HCT116 (cell line): ENCODE measurements at regions not wholly inside any gene's neighbourhood (a gene's known extent, or its start where the extent isn't known, plus 50 kb on each side); places are given as distances from the start of the nearest gene placed in this dataset.

Experiments
- CTCF ChIP-seq, 3 experiments: fragments of 200-600 bp in 1 of 3; sonication (generic) in 1 of 3; IDR thresholded peaks in 2 of 3; conservative IDR thresholded peaks in 1 of 3; 2 replicates each; pipeline ENCODE4 v1.5.1; 2012 to 2017; ENCODE audit warnings: low read depth in 2 of 3, low read length in 2 of 3, antibody characterized with exemption in 1 of 3, borderline replicate concordance in 1 of 3, control low read depth in 1 of 3, mild to moderate bottlenecking in 1 of 3, mixed read lengths in 1 of 3, mixed run types in 1 of 3, moderate library complexity in 1 of 3; ENCODE audit not compliant: insufficient read depth in 1 of 3
- EGR1 ChIP-seq: IDR thresholded peaks from 2 replicates; pipeline ENCODE4 v1.6.1; 2012; ENCODE audit warnings: low read depth
- EZH2 ChIP-seq: fragments of 200-600 bp; sonication (generic); IDR thresholded peaks from 2 replicates; pipeline ENCODE4 v1.6.1; 2017; ENCODE audit warnings: antibody characterized with exemption, mixed run types
- EZH2phosphoT487 ChIP-seq: fragments of 200-600 bp; IDR thresholded peaks from 2 replicates; pipeline ENCODE4 v1.6.1; 2018; ENCODE audit warnings: antibody characterized with exemption, borderline replicate concordance
- POLR2A ChIP-seq: IDR thresholded peaks from 2 replicates; pipeline ENCODE4 v1.7.0; 2011; ENCODE audit warnings: borderline replicate concordance; ENCODE audit not compliant: insufficient read depth, insufficient read length; ENCODE audit errors: extremely low read depth
- SP1 ChIP-seq: IDR thresholded peaks from 2 replicates; pipeline ENCODE4 v1.6.1; 2012; ENCODE audit warnings: low read depth

- no peak for TF ChIP-seq EGR1
- TF ChIP-seq CTCF (IDR thresholded peaks at IDR 0.05 in 2 of 3, conservative IDR thresholded peaks at IDR 0.05 in 1 of 3; ENCODE audit: borderline replicate concordance in 1 of 3, insufficient read depth in 1 of 3, low read depth in 2 of 3, low read length in 2 of 3): no peak
- no peak for TF ChIP-seq POLR2A
- no peak for TF ChIP-seq EZH2
- TF ChIP-seq SP1: no peak
- TF ChIP-seq EZH2phosphoT487: no peak
These were observed 97.2 kb upstream of the PDE5A start for GRCh38 chr4:119725688-119726330.
